NCI-H1092 (cell line): ENCODE measurements at regions not wholly inside any gene's neighbourhood (a gene's known extent, or its start where the extent isn't known, plus 50 kb on each side); places are given as distances from the start of the nearest gene placed in this dataset.

ENCODE experiments used
- DNase-seq: peaks from one replicate; lab custom pipeline; 2025; lab: John Stamatoyannopoulos, UW

DNA sequence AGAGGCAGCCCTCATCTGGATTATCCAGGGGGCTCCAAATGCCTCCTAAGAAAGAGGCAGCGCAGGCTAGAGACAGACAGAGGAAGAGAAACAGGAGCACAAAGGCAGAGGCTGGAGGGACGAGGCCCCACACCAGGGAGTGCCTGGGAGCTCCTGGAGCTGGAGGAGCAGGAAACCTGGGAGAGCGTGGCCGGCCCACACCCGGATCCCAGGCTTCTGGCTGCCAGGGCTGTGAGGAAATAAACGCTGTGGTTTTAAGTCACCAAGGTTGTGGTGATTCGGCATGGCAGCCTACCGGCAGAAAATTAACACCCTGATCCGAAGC, 165.5 kb downstream of the OLFM1 start:
- DNase-seq = no peak

DNA sequence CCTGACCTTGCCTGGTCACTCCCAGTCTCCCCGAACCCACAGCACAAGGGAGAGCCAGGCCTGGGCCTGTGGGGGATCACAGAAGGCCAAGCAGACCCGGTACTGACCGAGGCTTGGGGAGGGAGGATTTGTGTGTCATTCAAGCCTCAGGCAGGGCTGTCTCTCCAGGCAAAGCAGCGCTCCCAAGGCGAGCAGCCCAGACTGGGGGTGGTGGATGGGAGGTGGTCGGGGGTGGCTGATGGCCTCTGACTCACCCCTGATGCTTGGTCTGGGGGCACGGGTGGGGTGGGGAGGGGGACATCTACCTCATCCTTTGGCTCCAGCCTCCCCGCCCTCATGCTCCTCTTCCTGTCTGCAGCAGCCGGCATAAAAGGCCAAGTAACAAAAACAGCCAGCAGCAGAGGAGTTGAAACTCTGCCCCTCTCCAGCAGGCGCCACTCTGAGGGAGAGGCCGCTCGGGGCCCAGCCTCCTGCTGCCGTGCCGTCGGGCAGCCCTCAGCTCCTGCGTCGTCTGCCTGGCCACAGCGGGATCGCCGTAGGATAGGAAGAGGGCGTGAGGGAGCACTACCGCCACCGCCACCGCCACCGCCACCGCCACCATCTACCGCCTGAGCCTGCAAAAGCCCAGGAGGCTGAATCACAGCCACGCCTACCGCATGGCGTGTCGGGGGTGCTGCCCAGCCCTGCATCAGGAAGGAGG, 166.0 kb downstream of the OLFM1 start:
- DNase-seq = no peak

DNA sequence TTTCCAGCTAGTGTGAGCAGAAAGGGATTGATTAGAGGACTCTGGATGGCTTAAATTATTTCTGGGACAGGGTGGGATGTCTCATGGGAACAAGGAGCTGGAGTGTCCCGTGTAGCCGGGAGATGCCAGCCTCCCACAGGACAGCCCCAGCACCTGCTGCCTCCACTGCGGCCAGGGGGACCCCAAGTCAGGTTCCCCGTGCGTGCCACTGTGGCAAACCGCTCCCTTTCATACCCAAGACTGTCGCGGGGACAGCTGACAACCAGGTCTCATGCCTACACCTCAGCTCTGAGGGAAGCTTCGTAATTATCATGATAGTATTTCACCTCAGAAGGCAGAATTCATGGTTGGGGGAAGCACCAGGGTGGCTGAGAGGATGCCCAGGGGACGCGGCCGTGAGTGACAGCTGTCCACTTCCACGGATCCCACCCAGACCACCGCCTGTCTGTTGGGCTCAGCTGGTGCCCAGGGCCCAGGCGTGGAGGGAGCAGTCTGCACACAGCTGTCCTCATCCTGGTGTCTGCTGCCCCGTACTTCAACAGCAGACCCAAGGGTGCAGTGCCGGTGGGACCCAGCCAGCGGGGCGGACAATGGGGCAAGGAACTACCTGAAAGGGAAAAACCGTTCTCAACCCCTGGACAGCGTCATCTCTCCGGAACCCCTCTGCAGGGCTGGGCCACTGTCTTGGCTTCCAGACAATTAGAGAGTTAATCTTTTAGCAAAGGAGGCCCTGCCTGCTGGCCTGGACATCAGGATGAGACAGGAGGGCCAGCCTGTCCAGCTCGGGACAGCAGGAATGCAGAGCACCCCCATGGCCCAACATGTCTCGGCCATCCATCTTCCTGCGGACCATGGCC, 166.9 kb downstream of the OLFM1 start:
- no peak for DNase-seq

DNA sequence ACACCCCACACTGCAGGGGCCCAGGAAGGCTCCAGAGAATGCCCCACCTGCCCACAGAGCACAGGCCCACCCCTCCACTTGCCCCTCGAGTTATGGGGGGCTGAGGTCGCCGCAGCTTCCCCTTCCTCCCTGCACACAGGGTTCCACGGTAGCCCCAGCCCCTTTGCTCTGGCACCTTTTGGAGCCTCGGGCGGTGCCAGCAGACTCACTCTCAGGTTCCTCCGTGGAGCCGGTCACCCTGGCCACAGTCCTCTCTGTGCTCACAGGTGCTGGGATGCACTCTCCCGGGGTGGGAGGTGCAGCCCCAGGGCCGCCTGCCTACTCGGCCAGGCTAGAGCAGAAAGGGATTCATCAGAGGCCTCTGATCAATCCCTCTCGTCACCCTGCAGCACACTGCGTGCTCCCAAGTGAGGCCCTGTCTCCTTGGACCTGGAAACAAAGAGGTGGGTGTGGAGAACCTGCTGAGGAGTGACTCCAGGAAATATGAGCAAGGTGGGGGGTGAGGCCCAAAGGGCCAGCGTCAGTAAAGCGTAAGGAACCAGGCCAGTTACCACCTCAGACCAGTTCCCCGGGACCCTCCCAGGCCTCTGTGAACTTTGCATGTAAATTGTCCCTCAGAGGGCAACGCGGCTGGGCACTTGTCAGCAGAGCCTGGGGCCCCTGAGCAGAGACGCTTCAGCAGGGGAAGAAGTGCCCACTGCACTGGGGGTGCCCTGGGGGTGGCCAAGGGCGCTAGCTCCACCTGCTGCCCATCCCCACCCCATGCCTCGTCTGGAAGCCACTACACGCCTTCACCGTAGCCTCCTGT, 167.8 kb downstream of the OLFM1 start:
- DNase-seq = no peak

DNA sequence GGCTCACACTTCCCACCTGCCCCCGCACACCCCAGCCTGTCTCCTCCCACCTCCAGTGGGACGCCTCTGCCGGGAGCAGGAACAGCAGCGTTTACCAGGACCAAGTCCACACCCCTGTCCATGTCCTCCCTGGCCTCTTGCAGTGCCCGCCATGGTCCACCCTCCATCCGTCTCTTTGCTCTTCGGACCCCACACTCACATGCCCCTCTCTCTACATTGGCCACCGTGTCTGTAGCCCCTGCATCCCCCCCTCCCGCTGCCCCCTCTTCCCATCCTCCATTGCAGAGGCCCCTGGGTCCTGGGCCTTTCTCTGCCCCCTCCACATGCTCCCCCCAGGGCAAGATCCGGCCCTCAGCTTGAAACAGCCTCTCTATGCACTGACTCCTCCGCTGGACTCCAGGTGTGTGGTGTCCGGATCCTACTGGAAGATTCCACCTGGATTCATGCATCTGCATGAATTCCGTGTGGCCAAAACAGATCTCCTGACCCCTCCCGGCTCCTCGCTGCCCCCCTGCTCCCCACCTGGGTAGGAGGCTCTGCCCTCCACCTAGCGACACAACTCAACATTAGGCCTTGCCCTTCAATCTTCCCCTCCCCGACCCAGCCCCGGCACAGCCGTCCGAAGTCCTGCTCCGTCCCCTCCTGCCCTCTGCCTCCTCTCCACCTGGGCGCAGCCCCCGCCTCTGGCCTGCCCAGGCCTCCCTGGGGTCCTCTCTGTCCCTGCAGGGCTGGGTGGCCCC, 168.5 kb downstream of the OLFM1 start:
- no peak for DNase-seq

DNA sequence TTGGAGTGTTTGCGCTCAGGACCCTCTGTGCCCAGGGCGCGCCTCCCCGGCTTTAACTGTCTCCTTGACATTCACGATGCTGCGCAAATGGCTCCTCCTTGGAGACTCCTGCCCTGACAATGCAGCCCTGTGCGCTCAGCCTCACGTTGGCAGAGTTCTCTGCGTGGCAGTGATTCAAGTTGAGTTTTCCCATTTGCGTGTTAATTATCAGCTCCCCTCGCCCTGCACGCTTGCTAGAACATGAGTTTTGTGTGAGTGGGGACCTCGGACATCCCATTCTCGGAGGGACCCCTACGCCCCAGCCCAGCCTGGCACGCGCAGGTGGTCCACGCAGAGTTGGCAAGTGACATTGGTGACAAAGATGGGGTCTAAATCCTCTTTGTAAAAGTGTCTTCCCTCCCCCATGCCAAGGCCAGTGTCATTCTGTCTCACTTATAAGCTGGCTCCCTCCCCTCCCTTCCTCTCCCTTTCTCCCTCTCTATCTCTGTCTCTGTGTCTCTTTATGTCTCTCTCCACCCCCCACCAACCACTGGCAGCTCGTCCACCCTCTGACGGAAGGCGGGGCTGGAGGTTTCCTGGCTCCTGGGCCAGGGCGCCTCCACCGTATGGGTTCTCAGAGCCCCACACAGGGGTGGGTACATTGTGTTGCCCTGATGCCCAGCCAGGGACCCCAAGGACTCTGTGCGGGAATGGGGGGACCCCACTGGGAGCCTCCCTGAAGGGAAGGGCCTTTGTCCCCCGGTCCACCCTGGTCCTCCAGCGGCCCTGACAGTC, 169.3 kb downstream of the OLFM1 start:
- DNase-seq = no peak

DNA sequence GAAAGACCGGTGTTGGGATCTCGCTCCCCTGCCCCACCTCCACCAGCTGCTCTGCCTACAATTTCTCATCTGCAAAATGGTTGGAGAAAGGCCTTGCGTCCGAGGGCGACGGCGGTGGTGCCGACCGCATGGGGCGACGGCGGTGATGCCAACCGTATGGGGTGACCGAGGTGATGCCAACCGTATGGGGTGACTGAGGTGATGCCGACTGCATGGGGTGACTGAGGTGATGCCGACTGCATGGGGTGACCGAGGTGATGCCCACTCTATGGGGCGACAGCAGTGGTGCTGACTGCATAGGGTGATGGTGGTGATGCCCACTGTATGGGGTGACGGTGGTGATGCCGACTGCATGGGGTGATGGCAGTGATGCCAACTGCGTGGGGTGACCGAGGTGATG, 171.0 kb downstream of the OLFM1 start:
- DNase-seq = no peak

DNA sequence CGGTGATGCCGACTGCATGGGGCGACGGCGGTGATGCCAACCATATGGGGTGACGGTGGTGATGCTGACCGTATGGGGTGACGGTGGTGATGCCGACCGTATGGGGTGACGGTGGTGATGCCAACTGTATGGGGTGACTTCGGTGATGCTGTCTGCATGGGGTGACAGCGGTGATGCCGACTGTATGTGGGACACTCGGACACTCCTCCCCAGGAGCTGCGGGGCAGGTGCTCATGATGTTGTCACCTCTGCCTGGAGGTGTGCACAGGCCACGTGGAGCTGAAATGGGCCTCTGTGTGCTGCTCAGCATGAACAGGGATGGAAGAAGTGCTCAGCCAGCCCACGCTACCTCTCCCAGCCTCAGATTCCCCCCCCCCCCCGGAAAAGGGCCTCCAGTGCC, 171.8 kb downstream of the OLFM1 start:
- DNase-seq = no peak

DNA sequence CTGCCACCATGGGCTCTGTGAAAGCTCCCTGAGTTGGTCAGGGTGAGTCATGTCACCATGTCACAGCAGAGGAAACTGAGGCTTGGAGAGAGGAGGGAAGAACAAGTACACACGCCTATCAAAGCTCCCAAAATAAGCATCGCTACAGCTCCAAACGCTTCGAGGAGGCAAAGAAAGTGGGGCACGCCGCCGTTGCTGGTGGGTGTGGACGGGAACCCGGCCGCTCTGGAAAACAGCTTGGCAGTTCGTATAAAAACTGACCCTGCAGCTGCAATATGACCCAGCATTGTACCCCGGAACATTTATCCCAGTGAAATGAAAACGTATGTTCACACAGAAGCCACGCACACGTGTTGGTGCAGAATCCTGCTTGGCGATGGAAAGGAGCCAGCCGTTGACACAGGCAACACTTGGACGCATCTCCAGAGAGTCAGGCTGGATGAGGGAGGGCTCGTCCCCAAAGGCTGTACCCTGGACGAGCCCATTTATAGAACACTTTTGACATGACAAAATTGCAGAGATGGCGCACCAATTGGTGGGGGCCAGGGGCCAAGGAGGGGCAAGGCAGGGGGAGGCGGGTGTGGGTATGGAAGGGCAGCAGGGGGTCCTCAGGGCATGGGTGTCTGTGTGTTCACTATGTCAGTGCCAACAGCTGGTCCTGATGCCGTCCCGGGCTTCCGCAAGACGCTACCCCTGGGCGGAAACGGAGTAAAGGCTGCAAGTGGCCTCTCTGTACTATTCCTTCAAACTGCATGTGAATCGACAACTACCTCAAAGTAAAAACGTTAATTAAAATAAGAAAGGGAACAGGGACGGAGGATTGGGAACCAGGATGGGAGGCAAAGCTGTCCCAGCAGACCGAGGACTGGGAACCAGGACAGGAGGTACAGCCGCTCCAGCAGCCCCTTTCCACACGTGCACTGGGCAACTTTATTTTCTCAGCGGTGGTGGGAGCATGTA, 173.0 kb downstream of the OLFM1 start:
- DNase-seq = no peak

DNA sequence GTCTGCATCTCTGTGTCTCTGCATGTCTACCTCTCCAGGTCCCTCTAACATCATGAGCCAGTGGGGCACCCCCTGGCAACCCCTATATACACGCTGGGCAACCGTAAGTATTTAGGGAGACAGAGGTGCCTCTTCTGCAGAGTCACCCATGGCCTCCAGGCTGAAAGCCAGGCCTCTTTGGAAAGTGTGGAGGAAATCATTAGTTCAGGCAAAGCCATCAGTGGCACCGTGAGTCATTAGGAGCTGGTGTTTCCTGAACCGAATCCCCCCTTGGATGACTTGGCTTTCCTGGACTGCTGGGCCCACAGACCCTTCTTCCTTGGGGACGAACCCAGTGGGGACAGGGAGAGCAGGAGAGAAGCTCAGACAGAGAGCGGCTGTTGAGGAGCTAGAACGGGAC, 174.8 kb downstream of the OLFM1 start:
- DNase-seq = no peak

DNA sequence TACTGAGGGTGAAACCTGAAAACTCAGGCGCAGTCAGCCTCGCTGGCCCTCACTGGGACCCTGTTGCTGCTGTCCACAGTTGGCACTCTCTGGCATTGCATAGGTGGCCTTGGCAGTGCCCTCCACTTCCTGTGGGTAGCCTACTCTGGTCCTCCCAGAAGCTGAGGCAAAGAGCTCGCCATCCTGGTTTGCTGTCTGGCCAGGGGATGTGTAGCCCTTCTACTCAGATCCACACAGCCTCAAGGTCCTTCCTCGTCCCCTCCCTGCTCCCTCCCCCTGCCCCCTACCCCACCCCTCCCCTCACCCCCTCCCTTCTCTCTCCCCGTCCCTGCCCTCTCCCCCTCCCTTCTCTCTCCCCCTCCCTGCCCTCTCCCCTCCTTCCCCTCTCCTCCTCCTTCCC, 176.0 kb downstream of the OLFM1 start:
- DNase-seq = no peak

DNA sequence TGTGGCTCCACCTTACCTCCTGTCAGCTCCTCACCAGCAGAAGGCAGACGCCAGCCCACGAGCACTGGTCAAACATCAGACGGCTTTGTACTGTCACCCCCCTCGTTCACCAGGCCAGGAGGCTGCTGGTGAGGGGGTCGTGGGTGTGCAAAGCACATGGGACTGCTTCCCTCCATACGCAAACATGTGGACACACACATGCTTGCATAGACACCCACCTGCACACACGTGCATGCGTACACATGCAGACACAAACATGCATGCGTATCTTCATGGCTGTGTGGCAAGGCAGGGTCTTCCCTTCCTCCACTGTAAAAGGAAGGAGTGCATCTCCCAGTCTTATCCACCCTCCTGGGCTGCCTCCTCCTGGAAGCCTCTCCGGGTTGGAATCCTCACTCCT, 178.5 kb downstream of the OLFM1 start:
- DNase-seq = no peak

DNA sequence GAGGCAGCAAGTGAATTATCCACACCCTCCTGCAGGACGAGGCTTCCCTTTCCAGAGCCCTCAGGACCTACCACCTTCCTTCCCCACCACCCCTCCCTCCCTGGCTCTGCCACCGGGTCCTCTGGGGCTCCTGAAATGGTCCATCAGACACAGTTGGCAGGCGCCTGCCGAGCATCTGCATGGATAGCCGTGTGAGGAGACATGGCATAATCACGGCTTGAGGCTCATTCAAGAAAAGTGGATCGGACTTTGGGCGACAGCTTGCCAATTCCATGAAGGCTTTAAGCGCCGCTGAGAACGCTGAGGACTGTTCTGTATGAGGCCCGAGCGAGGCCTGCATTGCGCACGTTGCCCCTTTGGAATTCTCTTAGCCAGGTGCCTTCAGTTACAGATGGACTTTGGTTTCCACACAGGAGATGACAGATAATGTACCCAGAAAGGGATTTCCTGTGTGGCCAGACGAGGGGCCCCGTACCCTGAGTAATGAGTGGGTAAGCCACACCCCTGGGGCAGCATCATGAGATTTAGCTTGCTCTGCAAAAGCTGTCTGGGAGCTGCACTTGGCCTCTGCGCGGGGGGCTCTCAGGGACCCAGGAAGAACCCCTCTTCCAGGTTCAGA, 179.8 kb downstream of the OLFM1 start:
- no peak for DNase-seq

DNA sequence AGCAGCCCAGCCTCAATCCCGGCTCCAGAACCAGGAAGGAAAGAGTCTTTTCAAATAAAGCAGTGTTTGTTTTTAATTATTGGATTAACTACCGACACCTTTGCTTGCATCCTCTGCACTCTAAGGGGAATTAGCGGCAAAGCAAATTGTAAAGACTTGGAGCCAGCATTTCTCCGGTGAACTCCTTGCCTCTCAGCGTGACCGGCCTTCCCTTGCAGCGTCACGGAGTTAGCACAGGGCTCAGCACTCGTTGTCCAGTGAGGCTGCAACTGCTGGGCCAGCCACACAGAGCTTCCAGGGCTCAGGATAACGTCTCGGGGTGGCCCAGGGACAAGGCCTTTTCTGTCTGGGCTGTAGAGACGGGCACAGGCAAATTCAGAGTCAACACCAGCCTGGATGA, 180.6 kb downstream of the OLFM1 start:
- no peak for DNase-seq

DNA sequence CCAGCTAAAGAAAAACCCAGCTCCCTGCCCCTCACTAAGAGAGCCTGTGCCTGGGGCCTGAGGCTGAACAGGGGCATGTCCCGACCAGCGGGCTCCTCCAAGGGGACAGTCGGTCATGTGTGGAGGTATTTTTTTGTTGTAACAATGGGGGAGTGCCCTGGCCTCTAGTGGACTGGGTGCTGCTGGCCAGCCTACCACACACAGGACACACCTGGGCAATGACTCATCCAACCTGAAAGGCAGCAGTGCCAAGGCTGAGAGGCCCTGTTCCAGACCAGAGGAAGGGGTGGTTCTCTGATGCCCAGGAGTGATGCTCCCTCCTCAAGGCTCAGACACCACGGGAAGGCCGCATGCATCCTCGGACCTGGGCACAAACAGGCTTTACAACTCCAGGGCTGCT, 181.5 kb downstream of the OLFM1 start:
- DNase-seq = no peak

DNA sequence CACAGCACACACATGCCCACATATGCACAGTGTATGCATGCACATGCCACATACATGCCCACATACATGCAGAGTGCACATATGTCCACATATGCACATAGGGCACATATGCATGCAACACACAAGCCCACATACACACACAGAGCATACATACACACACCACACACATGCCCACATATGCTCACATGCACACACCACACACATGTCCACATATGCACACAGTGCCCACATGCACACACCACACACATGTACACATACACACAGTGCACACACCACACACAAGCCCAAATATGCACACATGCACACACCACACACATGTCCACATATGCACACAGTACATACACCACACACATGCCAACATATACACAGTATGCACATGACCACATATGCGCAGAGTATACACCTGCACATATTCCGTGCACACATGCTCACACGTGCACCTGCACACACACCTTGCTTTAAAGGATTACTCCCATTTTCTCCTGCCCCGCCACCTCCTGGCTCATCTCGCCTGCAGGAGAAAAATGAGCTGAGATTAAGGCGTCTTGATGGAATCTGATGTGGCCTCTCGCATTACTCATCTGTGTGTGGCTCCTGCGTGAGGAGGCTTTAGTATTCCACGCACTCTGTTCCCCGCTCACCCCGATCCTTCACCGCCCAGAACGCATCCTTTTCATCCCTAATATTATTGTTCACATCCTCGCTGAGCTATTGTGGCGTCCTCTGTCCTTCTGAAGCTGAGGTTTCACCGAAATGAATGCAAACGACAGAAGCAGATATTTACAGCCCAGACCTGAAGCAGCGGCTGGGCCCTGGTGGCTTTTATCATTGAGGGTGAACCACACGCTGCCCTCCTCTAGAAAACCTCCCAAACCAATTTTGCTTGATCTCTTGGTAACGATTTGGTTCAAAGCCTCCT, 182.7 kb downstream of the OLFM1 start:
- no peak for DNase-seq

DNA sequence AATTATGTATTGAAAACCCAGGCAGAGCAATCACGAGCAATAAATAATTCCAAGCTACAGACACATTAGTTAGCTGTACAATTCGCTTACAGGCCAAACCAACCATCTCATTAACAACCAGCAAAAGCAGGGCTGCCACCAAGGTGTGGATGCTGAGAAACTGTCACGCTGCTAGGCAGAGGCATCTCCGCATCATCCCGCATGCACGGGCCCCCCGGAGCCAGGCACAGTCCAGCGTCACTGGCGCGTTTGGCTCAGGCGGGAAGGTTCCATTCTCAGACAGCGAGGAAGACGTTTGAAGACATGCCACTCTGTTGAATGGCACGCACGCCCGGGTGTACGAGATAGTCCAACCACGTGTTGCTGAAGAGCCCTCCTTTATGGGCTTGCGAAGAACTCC, 184.0 kb downstream of the OLFM1 start:
- no peak for DNase-seq

DNA sequence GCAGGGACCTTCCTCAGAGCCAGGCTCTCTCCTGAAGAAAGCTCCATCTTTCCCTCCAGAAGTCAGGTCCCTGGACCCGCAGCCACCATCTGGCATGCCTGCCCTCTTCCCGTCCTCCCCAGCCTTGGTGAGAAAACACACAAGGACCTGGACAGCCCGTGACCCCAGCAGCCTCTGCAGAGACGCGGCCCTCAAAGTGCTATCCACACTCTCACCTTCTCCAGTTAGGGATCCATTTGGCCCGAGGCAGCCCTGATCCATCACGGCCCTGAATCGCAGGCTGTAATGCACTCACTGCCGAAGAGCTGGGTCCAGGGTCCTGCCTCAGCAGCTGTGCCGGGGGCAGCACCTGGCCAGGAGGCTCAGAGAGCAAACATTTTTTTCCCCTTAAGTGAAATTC, 185.1 kb downstream of the OLFM1 start:
- no peak for DNase-seq

DNA sequence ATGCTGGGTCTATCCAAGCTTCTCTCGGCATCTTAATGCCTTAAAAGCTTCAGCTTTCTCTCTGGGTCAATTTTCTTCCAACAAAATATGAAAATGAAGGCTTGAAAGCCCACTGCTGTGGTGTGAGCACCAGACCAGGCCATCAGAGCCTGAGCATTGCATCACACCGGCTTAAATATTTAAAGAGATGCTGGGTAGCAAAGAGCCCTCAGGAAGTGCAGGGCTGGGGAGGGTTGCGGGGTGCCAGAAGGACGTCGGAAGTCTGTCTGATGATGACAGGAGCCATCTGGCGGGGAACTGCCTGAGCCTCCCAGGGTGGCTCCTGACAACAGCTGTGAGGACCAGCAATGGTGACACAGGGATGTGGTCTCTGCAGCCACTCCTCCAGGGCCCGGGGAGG, 185.5 kb downstream of the OLFM1 start:
- no peak for DNase-seq
